ENCODE measurements at regions not wholly inside any gene's neighbourhood (a gene's known extent, or its start where the extent isn't known, plus 50 kb on each side); places are given as distances from the start of the nearest gene placed in this dataset.
"Not testable (repeated sequence)": the region's sequence is repeated elsewhere in the genome, so short reads cannot be mapped to it uniquely, and the experiment has no call there.

GRCh38 chr6:144681334-144681733 lies 396.2 kb downstream of the UTRN start:
- no peak for DNase-seq (ENCODE audit: low read depth in 2 of 2)

GRCh38 chr6:144683216-144684070 lies 398.3 kb downstream of the UTRN start:
- no peak for DNase-seq (ENCODE audit: low read depth in 2 of 2)

DNA sequence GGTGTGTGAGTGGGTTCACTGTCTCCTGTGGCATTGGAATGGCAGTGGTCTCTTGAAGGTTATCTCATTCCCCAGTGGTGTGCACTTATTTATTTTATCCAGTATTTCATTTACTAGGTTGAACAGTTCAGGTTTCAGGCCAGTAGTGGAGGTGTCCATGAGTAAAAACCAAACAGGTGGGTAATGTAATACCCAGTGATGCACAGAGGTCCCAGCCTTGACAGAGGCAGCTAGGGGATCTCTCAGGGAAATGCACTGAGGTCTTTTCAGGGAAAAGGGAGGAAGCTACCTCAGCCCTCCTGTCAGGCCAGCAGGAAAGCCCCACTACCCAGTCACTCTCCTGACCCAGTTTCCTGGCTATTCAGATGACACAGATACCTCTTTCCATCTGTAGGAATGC lies 403.6 kb downstream of the UTRN start:
- DNase-seq (ENCODE audit: low read depth in 2 of 2) = no peak

GRCh38 chr6:144689503-144690040 lies 404.4 kb downstream of the UTRN start:
- DNase-seq (ENCODE audit: low read depth in 2 of 2) = no peak

DNA sequence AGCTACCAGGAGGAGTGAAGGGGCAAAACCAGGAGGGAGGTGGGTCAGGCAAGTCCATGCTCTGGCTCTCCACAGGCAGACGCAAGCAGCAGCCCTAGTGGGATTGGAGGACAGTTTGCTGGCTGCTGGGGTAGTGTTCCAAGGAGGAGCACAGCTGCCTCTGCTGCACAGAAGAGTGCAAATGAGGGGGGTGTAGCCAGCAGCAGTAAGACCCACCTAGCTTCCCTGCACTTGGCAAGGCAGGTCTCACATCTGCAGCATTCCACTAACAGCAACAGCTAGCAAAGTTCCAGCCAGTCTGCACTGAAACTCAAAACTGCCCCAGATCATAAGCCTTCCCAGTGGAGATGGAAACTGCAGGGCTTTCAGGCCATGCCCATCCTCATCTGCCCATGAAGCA lies 405.0 kb downstream of the UTRN start:
- no peak for DNase-seq (ENCODE audit: low read depth in 2 of 2)

DNA sequence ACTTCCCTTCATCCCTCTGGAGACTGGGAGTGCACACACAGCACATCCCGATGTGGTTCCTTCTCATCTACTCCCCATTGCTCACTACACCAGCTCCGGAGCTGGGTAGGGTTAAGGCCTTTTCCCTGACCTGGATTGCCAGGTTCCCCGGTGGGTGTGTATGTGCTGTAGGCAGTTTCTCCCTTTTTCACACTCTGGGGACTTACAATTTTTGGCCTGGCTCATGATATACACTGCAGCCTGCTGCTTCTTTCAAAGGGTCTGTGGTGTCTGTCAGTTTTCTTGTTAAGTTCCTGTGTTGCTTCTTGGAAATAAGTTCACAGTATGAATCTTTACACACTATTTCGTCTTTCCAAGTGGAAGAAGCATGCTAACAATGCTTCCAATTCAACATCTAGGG lies 405.5 kb downstream of the UTRN start:
- DNase-seq (ENCODE audit: low read depth in 2 of 2) = no peak

GRCh38 chr6:144692050-144692449 lies 406.9 kb downstream of the UTRN start:
- not testable (repeated sequence) for DNase-seq (ENCODE audit: low read depth in 2 of 2)

- no peak for DNase-seq (ENCODE audit: low read depth in 2 of 2)
Measured at GRCh38 chr6:144695858-144696533, 410.9 kb downstream of the UTRN start.

DNA sequence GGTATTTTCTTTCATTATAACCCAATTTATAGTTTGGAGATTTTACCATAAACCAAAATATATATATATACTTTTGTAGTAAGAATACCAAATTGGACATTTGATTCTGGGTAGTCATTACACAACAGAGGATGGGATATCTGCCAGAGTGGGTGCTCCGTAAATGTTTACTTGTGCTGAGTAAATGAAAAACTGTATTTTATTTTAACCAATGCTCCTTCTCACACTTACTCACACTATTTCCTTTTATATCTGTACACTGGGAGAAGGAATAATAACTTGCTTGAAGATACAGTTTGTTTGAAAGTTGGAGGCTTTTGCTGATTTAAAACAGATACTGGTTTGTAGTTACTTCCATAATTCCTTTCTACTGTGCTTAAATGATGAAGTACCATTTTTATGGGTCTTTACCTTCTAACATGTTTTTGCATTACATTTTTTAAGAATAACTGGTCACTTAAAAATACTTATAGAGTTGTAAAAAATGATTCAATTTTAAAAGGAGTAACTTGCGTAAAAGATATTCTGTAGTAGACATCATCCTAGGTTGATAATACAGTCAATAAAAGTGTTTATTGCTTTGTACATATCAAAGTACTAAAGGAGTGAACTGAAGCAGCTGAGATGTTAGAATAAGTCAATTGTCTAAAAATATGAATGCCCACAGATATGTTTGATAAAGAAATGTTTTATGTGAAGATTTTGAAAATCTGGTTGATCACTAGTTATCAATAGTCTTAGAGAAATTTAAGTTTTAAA lies 411.7 kb downstream of the UTRN start:
- no peak for DNase-seq (ENCODE audit: low read depth in 2 of 2)

DNA sequence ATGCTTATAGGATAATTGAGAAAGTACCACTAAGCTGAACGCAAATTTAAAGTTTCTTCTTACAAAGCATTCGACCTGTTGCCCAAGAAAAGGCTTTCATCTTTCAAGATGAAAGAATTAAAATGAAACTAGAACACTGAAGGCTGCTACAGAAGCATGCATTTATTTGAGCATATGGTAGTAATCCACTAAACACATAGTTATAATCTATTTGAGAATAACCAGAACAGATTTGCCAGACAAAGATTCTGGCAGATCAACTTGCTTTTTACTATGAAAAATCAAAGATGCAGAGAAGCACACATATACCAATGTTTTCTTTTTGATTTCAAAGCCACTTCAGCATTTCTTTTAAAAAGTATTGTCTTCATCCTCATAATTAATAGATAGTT lies 412.2 kb downstream of the UTRN start:
- no peak for DNase-seq (ENCODE audit: low read depth in 2 of 2)

DNA sequence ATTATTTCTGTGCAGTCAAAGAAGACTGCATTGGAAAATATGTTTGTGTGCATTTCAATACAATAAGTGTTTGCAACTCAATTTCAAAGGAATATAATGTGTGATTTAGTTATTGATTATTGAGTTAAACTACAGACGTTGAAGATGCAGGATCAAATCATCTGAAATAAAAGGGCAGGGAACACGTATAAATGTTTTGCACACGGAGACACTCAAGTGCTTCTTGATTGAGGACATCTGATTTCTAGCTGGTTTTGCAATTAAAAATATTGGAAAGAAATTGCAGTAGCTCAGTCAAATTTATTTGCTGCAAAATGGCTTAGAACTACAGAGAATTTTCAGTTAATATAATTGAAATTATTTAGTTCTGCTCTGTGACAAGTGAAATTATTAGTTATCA lies 412.7 kb downstream of the UTRN start:
- no peak for DNase-seq (ENCODE audit: low read depth in 2 of 2)

DNA sequence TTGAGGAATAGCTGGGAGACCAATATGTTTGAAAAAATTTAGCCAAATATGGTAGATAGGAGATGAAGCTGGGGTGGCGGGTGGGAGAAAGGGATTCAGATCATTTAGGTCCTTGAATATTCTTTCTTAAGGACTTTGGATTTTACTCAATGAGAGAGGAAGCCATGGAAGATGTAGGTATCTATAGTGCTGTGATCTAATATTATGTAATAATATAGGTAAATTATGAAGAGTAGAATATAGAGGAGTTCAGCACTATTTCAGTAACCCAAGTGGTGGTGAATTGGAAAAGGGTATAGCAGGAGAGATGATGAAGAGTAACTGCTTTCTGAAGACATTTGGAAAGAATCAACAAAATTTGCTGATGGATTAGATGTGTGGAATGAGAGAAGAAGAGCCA lies 417.6 kb downstream of the UTRN start:
- no peak for DNase-seq (ENCODE audit: low read depth in 2 of 2)

DNA sequence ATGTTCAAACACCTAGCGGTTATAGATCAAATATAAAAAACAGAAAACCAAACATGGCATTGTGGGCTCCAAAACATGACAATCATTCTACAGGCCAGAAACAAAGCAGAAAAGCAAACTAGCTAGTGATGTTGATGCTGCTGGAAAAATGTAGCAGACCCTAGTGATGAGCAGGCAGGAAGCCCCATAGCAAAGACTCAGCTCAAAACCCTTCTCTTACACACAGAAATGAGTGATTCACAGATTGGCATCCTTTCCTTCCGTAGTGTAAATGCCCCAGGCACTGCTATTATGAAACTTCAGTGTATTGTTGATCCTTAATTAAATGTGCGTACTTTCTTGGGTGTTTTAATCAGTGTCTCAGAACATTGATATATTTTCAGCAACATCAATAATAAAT lies 425.1 kb downstream of the UTRN start:
- no peak for DNase-seq (ENCODE audit: low read depth in 2 of 2)

- no peak for DNase-seq (ENCODE audit: low read depth in 2 of 2)
Measured at GRCh38 chr6:144711661-144712060, 426.5 kb downstream of the UTRN start.

DNA sequence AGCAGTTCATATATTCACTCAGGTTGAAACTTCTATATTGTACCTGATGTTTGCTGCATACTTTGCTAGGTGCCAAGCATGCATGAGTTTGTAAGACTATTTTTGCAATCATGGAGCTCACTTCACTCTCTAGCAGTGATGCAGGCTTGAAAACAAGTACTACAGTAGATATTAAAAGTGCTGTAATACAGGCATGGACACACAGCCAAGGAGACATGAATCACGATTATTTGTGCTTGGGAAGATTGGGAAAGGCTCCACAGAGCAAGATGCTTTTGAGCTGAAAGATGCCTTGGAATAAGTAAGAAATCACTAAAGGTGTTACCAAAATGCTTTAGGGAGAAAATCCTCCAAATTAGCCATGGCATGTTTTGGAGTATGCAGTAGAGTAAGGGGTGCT lies 427.4 kb downstream of the UTRN start:
- no peak for DNase-seq (ENCODE audit: low read depth in 2 of 2)

- no peak for DNase-seq (ENCODE audit: low read depth in 2 of 2)
Measured at GRCh38 chr6:144714021-144714712, 429.0 kb downstream of the UTRN start.

DNA sequence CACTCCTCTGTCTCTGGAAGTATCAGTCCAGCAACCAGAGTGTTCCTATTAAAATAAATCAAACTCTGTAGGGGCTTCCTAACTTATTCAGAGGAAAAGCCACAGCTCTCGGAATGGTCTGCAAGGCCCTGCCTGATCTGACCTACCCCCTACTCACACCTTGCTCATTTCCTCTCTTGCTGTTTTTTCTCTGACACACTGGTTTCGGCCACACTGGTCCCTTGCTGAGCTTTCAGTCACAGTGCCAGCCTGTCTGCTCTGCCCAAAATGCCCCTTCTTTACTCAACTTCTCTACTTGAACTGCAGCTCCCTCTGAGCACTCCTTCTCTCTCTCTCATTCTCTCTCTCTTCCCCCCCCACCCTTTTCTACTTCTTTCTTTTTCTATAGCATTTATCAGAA lies 430.2 kb downstream of the UTRN start:
- no peak for DNase-seq (ENCODE audit: low read depth in 2 of 2)

GRCh38 chr6:144718431-144718830 lies 433.3 kb downstream of the UTRN start:
- DNase-seq (ENCODE audit: low read depth in 2 of 2) = no peak

DNA sequence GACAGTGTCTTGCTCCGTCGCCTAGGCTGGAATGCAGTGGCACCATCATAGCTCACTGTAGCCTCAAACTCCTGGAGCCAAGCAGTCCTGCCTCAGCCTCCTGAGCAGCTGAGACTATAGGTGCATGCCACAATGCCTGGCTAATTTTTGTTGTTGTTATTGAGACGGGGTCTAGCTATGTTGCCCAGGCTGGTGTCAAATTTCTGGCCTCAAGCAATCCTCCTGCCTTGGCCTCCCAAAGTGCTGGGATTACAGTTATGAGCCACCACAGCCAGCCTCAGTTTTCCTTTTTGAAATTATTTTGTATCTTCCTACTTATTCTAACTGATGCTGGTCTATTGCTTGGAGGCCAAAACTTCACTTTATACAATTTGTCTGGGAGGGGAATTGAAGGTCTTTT lies 436.1 kb downstream of the UTRN start:
- no peak for DNase-seq (ENCODE audit: low read depth in 2 of 2)

- no peak for DNase-seq (ENCODE audit: low read depth in 2 of 2)
Measured at GRCh38 chr6:144722154-144722737, 437.1 kb downstream of the UTRN start.

DNA sequence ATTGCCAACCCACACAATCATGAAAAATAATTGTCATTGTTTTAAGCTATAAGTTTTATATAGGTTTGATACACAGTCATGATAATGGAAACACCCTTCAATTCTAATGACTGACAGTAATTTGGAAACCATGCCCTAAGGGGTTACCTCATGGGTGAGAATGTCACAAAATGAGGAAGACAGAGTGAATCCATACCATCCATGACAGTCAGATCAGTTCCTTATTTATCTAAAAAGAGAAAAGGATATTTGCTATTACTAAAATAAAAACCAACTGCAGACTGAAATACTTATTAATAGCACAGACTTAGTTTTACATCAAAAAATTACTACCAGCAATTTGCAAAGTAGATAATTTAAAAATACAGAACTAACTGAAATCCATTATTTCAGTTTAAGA lies 437.8 kb downstream of the UTRN start:
- DNase-seq (ENCODE audit: low read depth in 2 of 2) = no peak
